ENCODE measurements at regions not wholly inside any gene's neighbourhood (a gene's known extent, or its start where the extent isn't known, plus 50 kb on each side); places are given as distances from the start of the nearest gene placed in this dataset.

- no peak for TF ChIP-seq CTCF (IDR thresholded peaks at IDR 0.05; ENCODE audit: low read depth, low read length, poor library complexity, severe bottlenecking)
- no peak for TF ChIP-seq EZH2phosphoT487 (IDR thresholded peaks at IDR 0.05; ENCODE audit: borderline replicate concordance, low read length)
- H3K9me3 ChIP-seq (ENCODE audit: control insufficient read depth, insufficient read depth, low read length): peaks cover 10% of the 10 kb centered on the region; the same call in 1 of the 2 replicates
- no peaks in the 10 kb centered on the region for H3K9me2 ChIP-seq (replicated peaks; ENCODE audit: control insufficient read depth, low read length)
- no peak overlapping the region for H3K4me2 ChIP-seq (ENCODE audit: low read length)
- H3K79me2 ChIP-seq (ENCODE audit: control insufficient read depth, low read length): peaks cover 93% of the 10 kb centered on the region
- H3K4me1 ChIP-seq (ENCODE audit: control insufficient read depth, low read length): no peaks in the 10 kb centered on the region
- H3K27me3 ChIP-seq (ENCODE audit: control insufficient read depth, low read length): no peaks in the 10 kb centered on the region
- H3F3A ChIP-seq (ENCODE audit: control insufficient read depth, insufficient read depth): no peaks in the 10 kb centered on the region
- no peak overlapping the region for H3K4me3 ChIP-seq (ENCODE audit: low read length)
- no peak overlapping the region for H3K27ac ChIP-seq (ENCODE audit: low read depth, low read length)
- peaks cover 25% of the 10 kb centered on the region for H3K36me3 ChIP-seq (ENCODE audit: control insufficient read depth, low read length)
- H4K20me1 ChIP-seq (ENCODE audit: control insufficient read depth, insufficient read depth, low read depth, low read length): peaks cover 4% of the 10 kb centered on the region; the same call in 1 of the 2 replicates
Measured at GRCh38 chr3:11706604-11707003, 62.9 kb upstream of the VGLL4 start.

- Histone ChIP-seq H3K9me2 (replicated peaks; ENCODE audit: control insufficient read depth, low read length) (no peaks in the 10 kb centered on the region), H3K27ac (ENCODE audit: low read depth, low read length) (no peak overlapping the region), H3K27me3 (ENCODE audit: control insufficient read depth, low read length) (no peaks in the 10 kb centered on the region), H3K4me1 (ENCODE audit: control insufficient read depth, low read length) (no peaks in the 10 kb centered on the region), H4K20me1 (ENCODE audit: control insufficient read depth, insufficient read depth, low read depth, low read length) (peaks cover 4% of the 10 kb centered on the region; the same call in 1 of the 2 replicates), H3K9me3 (ENCODE audit: control insufficient read depth, insufficient read depth, low read length) (peaks cover 3% of the 10 kb centered on the region; the same call in 1 of the 2 replicates), H3F3A (ENCODE audit: control insufficient read depth, insufficient read depth) (no peaks in the 10 kb centered on the region), H3K79me2 (ENCODE audit: control insufficient read depth, low read length) (peaks cover 86% of the 10 kb centered on the region), H3K4me2 (ENCODE audit: low read length) (no peak overlapping the region), H3K4me3 (ENCODE audit: low read length) (no peak overlapping the region), H3K36me3 (ENCODE audit: control insufficient read depth, low read length) (peaks cover 29% of the 10 kb centered on the region)
- TF ChIP-seq EZH2phosphoT487 (IDR thresholded peaks at IDR 0.05; ENCODE audit: borderline replicate concordance, low read length) (no peak), CTCF (IDR thresholded peaks at IDR 0.05; ENCODE audit: low read depth, low read length, poor library complexity, severe bottlenecking) (no peak)
Measured at GRCh38 chr3:11705049-11705448, 61.3 kb upstream of the VGLL4 start.

GRCh38 chr3:11703146-11703545 is 59.4 kb upstream of the VGLL4 start:
- no peaks in the 10 kb centered on the region for H3K9me3 ChIP-seq (ENCODE audit: control insufficient read depth, insufficient read depth, low read length)
- H3K4me3 ChIP-seq (ENCODE audit: low read length): no peak overlapping the region
- no peaks in the 10 kb centered on the region for H3K4me1 ChIP-seq (ENCODE audit: control insufficient read depth, low read length)
- peaks cover 86% of the 10 kb centered on the region for H3K79me2 ChIP-seq (ENCODE audit: control insufficient read depth, low read length)
- TF ChIP-seq EZH2phosphoT487 (IDR thresholded peaks at IDR 0.05; ENCODE audit: borderline replicate concordance, low read length) (no peak), CTCF (IDR thresholded peaks at IDR 0.05; ENCODE audit: low read depth, low read length, poor library complexity, severe bottlenecking) (no peak)
- H3K4me2 ChIP-seq (ENCODE audit: low read length): no peak overlapping the region
- peaks cover 36% of the 10 kb centered on the region for H3K36me3 ChIP-seq (ENCODE audit: control insufficient read depth, low read length)
- H3K27ac ChIP-seq (ENCODE audit: low read depth, low read length): no peak overlapping the region
- H4K20me1 ChIP-seq (ENCODE audit: control insufficient read depth, insufficient read depth, low read depth, low read length): peaks cover 11% of the 10 kb centered on the region; the same call in 1 of the 2 replicates
- H3F3A ChIP-seq (ENCODE audit: control insufficient read depth, insufficient read depth): no peaks in the 10 kb centered on the region
- H3K9me2 ChIP-seq (replicated peaks; ENCODE audit: control insufficient read depth, low read length): no peaks in the 10 kb centered on the region
- H3K27me3 ChIP-seq (ENCODE audit: control insufficient read depth, low read length): no peaks in the 10 kb centered on the region
